Ishikawa (cell line): ENCODE measurements at regions not wholly inside any gene's neighbourhood (a gene's known extent, or its start where the extent isn't known, plus 50 kb on each side); places are given as distances from the start of the nearest gene placed in this dataset.

Experiments used
- CEBPB ChIP-seq: IDR thresholded peaks from 2 replicates; pipeline ENCODE4 v1.6.1; 2012
- CREB1 ChIP-seq: IDR thresholded peaks from 2 replicates; pipeline ENCODE4 v1.6.1; 2012; ENCODE audit warnings: low read depth
- EGR1 ChIP-seq: IDR thresholded peaks from 2 replicates; pipeline ENCODE4 v1.6.1; 2012
- EP300 ChIP-seq: IDR thresholded peaks from 2 replicates; pipeline ENCODE4 v1.6.1; 2012; ENCODE audit warnings: borderline replicate concordance
- FOXM1 ChIP-seq: IDR thresholded peaks from 2 replicates; pipeline ENCODE4 v1.6.1; 2012; ENCODE audit warnings: low read depth, borderline replicate concordance
- NFIC ChIP-seq: IDR thresholded peaks from 2 replicates; pipeline ENCODE4 v1.6.1; 2012
- RAD21 ChIP-seq: IDR thresholded peaks from 2 replicates; pipeline ENCODE4 v1.6.1; 2012; ENCODE audit warnings: low read depth
- TAF1 ChIP-seq: IDR thresholded peaks from 2 replicates; pipeline ENCODE4 v1.6.1; 2012; ENCODE audit warnings: low read depth, mild to moderate bottlenecking
- TCF12 ChIP-seq: IDR thresholded peaks from 2 replicates; pipeline ENCODE4 v1.6.1; 2012; ENCODE audit warnings: low read depth
- TEAD4 ChIP-seq: IDR thresholded peaks from 2 replicates; pipeline ENCODE4 v1.6.1; 2012
- YY1 ChIP-seq: IDR thresholded peaks from 2 replicates; pipeline ENCODE4 v1.6.1; 2012; ENCODE audit warnings: low read depth
- ZBTB7A ChIP-seq: IDR thresholded peaks from 2 replicates; pipeline ENCODE4 v1.6.1; 2012; ENCODE audit warnings: low read depth
- TF ChIP-seq, protein P1 (sequence below): IDR thresholded peaks from 2 replicates; pipeline ENCODE4 v1.6.1; 2012
- TF ChIP-seq, protein P2 (sequence below): IDR thresholded peaks from 2 replicates; pipeline ENCODE4 v1.6.1; 2012; ENCODE audit warnings: low read depth, mild to moderate bottlenecking
- TF ChIP-seq, protein P3 (sequence below): IDR thresholded peaks from 2 replicates; pipeline ENCODE4 v1.6.1; 2012

DNA sequence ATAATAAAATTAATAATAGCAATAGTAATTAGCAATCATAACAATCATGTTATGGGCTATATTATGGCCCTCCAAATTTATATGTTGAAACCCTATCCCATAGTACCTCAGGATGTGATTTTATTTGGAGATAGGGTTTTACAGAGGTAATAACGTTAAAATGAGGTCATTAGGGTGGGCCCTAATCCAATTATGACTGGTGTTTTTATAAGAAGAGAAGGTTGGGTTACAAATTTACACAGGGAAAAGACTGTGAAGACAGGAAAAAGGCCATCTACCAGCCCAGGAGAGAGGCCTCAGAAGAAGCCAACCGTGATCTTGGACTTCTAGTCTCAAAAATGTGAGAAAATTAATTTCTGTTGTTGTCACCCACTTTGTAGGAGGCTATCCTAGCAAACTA, 353.1 kb downstream of the CHL1 start:
- no peak for TF ChIP-seq TEAD4
- TF ChIP-seq EGR1, result no peak
- TF ChIP-seq RAD21, result no peak
- no peak for TF ChIP-seq EP300
- no peak for TF ChIP-seq CREB1
- no peak for TF ChIP-seq YY1
- TF ChIP-seq TCF12, result no peak
- no peak for TF ChIP-seq FOXM1
- TF ChIP-seq, protein P1, sequence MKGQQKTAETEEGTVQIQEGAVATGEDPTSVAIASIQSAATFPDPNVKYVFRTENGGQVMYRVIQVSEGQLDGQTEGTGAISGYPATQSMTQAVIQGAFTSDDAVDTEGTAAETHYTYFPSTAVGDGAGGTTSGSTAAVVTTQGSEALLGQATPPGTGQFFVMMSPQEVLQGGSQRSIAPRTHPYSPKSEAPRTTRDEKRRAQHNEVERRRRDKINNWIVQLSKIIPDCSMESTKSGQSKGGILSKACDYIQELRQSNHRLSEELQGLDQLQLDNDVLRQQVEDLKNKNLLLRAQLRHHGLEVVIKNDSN, result no peak
- TF ChIP-seq, protein P2, sequence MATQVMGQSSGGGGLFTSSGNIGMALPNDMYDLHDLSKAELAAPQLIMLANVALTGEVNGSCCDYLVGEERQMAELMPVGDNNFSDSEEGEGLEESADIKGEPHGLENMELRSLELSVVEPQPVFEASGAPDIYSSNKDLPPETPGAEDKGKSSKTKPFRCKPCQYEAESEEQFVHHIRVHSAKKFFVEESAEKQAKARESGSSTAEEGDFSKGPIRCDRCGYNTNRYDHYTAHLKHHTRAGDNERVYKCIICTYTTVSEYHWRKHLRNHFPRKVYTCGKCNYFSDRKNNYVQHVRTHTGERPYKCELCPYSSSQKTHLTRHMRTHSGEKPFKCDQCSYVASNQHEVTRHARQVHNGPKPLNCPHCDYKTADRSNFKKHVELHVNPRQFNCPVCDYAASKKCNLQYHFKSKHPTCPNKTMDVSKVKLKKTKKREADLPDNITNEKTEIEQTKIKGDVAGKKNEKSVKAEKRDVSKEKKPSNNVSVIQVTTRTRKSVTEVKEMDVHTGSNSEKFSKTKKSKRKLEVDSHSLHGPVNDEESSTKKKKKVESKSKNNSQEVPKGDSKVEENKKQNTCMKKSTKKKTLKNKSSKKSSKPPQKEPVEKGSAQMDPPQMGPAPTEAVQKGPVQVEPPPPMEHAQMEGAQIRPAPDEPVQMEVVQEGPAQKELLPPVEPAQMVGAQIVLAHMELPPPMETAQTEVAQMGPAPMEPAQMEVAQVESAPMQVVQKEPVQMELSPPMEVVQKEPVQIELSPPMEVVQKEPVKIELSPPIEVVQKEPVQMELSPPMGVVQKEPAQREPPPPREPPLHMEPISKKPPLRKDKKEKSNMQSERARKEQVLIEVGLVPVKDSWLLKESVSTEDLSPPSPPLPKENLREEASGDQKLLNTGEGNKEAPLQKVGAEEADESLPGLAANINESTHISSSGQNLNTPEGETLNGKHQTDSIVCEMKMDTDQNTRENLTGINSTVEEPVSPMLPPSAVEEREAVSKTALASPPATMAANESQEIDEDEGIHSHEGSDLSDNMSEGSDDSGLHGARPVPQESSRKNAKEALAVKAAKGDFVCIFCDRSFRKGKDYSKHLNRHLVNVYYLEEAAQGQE, result no peak
- TF ChIP-seq CEBPB, result no peak
- no peak for TF ChIP-seq TAF1
- TF ChIP-seq NFIC, result no peak
- no peak for TF ChIP-seq ZBTB7A
- TF ChIP-seq, protein P3, sequence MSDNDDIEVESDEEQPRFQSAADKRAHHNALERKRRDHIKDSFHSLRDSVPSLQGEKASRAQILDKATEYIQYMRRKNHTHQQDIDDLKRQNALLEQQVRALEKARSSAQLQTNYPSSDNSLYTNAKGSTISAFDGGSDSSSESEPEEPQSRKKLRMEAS, result no peak

DNA sequence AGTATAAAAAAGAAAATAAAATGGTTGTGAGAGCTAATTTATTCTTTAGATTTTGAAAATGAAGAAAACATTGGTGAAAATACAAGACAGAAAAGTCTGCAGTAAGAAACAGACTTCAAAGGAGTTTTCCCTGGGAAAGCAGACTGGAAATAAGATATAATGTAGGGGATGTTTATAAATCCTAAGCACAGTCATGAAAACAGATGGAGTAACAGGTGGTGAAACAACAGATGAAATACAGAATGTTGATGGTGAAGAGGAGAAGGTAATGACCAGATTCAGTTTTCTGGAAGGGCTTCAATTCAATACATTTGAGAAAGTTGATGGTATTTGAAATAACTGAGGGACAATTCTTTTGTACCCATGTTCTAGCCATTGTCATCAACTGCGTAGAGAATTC, 353.9 kb downstream of the CHL1 start:
- no peak for TF ChIP-seq RAD21
- TF ChIP-seq TAF1, result no peak
- no peak for TF ChIP-seq EP300
- no peak for TF ChIP-seq YY1
- TF ChIP-seq, protein P3, result no peak

DNA sequence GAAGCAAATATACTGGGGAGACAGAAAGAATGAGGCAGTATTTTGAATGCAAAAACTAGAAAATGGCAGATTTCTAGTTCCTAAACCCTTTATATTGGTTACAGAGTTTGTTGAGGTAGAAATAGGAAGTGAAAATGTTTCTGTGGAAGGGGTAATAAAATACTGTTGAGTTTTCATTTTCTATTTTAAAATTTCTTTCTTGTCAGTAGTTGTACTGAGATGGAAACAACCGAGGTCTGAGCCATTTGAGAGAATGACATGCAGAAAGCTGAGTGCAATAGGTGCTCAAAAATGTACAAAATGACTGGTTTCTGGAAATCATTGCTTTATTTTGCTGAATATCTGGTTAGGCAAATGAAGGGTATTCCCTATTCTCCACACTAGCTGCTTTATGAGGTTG, 361.4 kb downstream of the CHL1 start:
- TF ChIP-seq, protein P3, result no peak
- no peak for TF ChIP-seq YY1
- TF ChIP-seq CREB1, result no peak
- TF ChIP-seq NFIC, result no peak
- TF ChIP-seq RAD21, result no peak
- no peak for TF ChIP-seq TAF1
- no peak for TF ChIP-seq TEAD4
- no peak for TF ChIP-seq ZBTB7A
- no peak for TF ChIP-seq CEBPB
- no peak for TF ChIP-seq EGR1
- TF ChIP-seq EP300, result no peak
- TF ChIP-seq, protein P2, result no peak
- no peak for TF ChIP-seq FOXM1
- TF ChIP-seq TCF12, result no peak
- TF ChIP-seq, protein P1, result no peak

DNA sequence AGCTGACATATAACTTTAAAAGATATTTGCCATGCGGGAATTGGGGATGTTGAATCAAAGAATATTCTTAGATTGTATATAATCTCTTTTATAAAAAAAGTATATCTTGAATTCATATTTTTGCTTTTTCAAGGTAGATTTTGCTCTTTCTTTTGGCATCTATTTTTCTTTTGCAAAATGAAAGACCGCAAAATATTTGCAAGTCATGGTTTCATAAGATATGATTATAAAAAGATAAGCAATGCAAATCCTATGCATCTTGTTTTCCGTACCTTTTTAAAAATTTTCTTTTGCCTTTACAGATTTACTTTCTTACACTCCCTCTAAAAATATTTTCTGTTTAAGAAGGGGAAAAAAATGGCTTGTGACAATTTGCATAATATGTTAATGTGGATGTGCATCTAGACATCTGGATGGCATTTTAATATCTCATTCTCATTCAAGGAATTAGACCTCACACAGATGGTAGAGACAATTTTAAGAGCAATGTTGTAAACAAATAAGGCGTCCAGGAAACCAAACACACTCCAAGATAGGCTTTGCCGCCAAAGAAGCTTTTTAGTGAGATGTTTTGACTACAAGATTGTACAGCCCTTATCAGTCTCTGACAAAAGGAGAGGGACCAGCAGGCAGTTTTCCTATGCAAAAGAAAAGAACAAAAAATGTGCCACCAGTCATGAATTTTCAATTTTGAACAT, 371.1 kb downstream of the CHL1 start:
- TF ChIP-seq, protein P2, result no peak
- TF ChIP-seq YY1, result no peak
- TF ChIP-seq NFIC, result no peak
